GM19023 (cell line): ENCODE measurements at regions not wholly inside any gene's neighbourhood (a gene's known extent, or its start where the extent isn't known, plus 50 kb on each side); places are given as distances from the start of the nearest gene placed in this dataset.
"Not testable (repeated sequence)": the region's sequence is repeated elsewhere in the genome, so short reads cannot be mapped to it uniquely, and the experiment has no call there.

ENCODE experiments used
- ATAC-seq: cut with Tn5 transposase; IDR thresholded peaks from one replicate; pipeline ENCODE4 v1.9.1; 2021; ENCODE audit warnings: mild to moderate bottlenecking, moderate library complexity; ENCODE audit not compliant: unreplicated experiment

DNA sequence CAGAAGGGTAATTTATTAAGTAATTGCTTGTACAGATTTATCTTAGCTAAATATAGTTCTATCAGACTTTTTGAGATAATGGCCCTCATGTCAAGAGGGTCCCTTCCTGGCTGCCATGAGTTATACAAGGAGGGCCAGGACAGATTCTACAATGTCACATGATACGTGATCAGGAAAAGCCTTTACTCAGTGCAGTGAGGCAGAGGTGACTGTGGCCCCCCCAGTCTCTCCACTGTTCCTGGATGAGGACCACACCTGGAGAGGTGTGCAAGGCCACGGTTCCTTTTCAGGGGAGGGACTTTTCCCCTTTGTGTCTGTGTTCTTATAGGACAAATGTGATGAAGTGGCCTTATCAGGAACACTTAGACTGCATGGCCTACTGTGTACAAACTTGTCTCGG is 54.3 kb upstream of the LRCH1 start:
- ATAC-seq, result no peak

DNA sequence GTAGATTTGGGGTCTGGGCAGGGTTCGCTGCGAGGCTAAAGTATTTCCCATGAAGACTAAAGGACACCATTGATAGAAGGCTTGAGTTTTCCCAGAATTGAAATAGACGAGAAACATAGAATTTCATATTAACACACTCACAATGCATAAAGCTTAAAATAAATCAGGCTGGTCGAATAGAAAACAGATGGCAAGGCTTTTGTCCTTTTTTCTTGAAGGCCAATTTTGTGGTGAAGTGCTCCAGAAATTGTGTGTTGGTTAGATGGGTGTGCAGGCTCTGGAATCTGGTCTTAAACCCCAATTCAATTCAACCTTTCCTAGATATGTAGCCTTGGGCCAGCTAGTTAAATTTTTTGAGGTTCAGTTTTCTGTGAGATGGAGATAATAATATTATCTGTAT is 56.9 kb upstream of the LRCH1 start:
- no peak for ATAC-seq

DNA sequence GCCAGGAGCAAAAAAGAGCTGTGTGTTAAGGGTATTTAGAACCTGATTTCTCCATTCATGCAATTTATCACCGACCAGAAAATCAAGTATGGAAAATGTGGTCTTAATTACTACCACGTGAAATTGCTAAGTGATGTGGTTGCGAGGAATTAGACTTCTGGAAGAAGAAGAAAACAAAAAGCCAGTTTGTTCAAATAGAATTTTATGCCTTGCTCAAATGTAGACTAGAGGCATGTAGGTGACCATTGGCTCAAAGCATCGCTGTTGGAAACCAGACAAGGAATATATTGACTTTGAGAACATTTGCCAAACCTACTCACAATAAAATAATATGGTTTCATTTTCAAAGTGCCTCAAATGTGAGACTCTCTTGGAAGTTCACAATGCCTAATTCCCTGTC is 57.3 kb upstream of the LRCH1 start:
- ATAC-seq, result no peak

DNA sequence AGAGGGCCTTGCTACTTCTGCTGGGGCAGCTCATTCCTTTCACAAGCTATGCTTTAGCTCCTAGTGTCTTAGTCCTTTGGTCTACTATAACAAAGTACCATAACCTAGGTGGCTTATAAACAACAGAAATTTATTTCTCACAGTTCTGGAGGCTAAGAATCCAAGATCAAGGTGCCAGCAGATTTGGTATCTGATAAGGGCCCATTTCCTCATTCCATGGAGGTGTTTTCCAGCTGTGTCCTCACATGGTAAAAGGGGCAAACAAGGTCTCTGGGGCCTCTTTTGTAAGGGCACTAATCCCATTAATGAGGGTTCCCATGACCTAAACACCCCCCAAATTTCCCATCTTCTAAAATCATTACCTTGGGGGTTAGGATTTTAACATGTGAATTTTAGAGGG is 57.9 kb upstream of the LRCH1 start:
- no peak for ATAC-seq

- ATAC-seq, result no peak
These were observed 60.0 kb upstream of the LRCH1 start for GRCh38 chr13:46492946-46493345.

DNA sequence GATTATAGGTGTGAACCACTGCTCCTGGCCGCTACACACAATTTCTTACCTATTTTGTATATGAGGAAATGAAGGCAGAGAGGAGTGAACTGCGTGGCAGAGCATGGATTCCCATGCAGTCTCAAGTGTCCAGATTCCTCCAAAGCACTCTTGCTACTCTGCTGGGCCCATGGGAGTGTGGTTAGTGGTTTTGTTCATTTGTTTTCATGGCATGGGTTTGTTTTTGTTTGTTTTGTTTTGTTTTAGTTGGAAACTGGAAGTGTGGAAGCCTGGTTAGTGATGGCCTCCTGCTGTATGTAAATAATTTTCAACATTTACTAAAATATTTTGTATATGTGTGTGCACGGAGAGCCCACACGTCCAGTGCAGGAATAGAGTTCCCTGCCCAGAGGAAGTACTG is 61.3 kb upstream of the LRCH1 start:
- no peak for ATAC-seq

GRCh38 chr13:46490713-46491112 is 62.3 kb upstream of the LRCH1 start:
- ATAC-seq, result not testable (repeated sequence)

DNA sequence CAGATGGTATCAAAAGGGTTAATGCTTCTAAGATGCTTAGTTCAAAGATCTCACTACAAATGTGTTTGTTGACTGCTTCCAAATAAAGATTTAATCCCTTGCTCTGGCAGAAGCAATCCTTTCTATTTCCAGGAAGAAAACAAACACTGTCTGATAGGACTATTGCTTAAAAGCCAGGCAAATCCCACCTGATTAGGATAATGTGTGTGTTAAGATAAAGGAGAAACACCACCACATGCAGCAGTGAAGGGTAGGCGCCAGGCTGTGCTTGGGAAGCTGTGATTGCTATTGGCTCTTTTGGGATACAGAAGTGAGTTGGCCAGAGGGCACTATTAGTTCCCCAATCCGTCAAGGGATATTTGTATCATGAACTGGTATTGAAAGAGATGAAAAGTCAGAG is 62.8 kb upstream of the LRCH1 start:
- no peak for ATAC-seq

DNA sequence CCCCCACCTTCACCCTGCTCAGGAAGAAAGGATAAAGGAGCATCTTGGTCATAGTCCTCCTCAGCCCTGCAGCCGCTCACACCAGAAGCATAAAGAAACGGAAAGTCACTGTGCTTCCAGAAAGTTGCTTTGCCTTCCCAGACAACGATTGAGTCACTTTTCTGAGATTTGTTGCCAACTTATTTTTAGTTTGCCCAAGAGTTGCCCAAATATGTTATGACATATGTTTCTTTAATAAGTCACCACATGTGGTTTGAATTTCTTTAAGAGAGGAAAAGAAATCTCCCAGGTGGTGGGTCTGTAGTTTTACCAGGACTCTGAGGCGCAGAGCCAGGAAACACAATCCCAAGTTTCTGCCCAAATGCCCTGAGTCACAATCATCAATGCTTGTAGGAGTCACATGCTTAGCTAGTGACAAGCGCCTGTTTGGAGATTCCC is 63.4 kb upstream of the LRCH1 start:
- no peak for ATAC-seq

DNA sequence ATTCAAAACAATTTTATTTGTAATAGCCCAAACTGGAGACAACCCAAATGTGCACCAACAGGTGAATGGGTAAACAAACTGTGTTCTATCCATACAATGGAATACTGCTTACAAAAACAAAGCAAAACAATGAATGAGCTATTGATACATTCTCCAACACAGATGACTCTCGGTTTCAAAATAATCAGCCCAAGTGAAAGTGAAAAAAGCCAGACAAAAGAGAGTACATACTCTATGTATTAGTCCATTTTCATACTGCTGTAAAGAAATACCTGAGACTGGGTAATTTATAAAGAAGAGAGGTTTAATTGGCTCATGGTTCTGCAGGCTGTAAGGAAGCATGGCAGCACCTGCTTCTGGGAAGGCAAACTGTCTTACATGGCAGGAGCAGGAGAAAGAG is 65.2 kb upstream of the LRCH1 start:
- ATAC-seq, result no peak

DNA sequence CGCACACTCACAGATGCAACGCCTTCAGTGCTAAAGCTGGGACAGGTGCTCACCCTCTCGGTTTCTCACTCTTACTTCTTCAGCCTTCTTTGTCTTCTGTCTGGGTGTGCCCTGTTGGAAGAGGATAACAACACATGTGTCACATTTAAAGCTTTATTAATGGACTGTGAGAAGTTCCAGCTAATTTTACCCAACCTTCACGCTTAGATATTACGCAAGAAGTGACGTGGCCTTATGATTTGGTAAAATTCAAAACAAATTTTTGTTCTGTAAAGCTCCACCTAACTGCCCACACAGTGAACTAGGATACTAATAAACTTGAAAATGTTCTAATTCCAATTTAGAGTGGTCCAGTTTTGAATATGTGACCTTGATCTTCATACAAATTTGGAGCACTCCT is 66.7 kb upstream of the LRCH1 start:
- ATAC-seq, result no peak

- no peak for ATAC-seq
These were observed 68.4 kb upstream of the LRCH1 start for GRCh38 chr13:46484561-46484960.

DNA sequence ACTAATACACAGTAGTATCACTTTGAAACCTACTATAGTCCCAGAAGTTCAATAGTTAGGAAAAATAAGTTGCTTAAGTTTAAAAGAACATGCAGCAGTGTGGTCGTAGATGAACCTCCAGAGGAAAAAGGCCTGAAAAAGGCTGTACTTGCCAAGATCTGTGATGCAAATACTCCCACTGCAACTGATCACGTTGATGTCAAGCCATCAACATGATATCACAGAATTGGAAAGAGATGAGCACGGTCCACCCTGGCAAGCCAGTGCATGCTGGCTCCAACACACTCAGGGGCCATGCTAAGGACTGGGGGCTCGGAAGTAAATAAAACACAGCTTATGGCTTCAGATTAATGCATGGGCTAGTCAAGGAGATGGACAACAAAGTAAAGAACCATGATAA is 71.8 kb upstream of the LRCH1 start:
- no peak for ATAC-seq

- no peak for ATAC-seq
These were observed 72.8 kb upstream of the LRCH1 start for GRCh38 chr13:46480131-46480530.

GRCh38 chr13:46479691-46480090 is 73.3 kb upstream of the LRCH1 start:
- no peak for ATAC-seq

DNA sequence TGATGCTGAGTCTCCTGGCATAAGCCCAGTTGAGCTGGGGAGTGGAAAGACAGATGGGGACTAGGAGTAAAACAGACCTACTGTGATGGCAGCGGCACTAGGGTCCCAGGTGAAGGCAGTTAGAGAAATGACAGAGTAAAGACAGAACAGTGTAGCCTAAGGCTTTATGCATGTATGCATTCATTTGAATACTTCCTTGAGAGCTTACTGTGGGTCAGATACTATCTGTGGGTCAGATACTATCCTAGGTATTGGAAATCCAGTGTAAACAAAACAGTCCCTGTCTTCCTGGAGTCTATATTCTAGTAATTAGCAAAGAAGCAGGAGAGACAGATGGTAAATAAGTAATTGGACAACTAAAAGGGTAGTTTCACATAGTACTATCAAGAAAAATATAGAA is 73.7 kb upstream of the LRCH1 start:
- ATAC-seq, result no peak

- ATAC-seq, result no peak
These were observed 74.3 kb upstream of the LRCH1 start for GRCh38 chr13:46478651-46479050.

DNA sequence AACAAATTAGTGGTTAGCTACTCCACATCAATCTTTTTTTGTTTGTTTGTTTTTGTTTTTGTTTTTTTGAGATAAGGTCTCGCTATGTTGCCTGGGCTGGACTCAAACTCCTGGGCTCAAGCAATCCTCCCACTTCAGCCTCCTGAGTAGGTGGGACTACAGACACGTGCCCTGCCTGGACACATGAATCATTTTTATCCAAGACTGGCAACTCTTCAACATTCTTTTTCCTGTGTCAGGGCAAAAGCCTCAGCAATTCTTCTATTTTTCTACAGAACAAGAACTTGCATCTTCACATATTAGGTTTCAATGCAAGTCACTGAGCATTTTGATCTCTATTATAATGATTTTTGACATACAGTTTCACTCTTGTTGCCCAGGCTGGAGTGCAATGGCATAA is 76.8 kb upstream of the LRCH1 start:
- no peak for ATAC-seq

DNA sequence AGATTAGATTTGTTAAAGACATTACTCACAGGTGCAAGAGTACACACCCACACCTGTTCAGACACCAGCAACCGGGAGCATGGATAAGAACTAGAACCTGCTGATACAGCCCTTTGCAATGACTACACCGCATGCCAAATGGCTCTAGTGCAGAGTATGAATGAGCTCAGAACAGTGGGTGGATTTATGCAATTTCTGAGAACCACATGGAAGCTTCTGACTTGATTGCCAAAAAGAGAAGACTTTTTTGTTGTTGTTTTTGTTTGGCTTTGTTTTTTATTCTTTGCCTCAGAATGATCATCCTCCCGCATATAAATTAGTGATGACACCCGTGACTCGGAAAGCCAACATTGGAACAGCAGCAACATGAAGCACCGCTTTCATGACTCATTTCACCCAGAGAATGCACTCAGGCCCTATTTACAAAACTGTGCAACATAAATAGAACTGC is 77.4 kb upstream of the LRCH1 start:
- ATAC-seq, result no peak

DNA sequence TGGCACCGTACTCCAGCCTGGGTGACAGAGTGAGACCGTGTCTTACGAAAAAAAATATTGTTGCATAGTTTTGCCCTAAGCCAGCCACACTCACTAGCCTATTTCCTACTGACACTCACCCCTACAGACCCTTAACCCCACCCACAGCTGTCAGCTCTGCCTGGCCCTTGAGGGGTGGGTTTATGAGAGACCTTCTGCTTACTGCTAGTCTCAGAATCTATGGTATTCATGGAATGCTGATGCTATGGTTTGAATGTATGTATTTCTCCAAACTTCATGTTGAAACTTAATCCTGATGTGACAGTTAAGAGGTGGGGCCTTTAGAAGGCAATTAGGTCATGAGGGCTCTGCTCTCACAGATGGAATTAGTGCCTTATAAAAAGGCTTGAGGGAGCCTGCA is 79.2 kb upstream of the LRCH1 start:
- no peak for ATAC-seq

- no peak for ATAC-seq
These were observed 80.6 kb upstream of the LRCH1 start for GRCh38 chr13:46472384-46472783.

DNA sequence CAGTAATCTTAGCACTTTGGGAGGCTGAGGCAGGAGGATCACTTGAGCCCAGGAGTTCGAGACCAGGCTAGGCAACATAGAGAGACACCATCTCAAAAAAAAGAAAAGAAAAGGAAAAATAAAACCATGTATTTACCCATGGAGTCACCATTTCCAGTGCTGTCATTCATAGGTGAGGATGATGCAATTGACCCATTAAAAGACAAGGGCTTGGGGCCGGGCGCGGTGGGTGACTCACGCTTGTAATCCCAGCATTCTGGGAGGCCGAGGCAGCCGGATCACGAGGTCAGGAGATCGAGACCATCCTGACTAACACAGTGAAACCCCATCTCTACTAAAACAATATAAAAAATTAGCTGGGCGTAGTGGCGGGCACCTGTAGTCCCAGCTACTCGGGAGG is 82.6 kb upstream of the RUBCNL start:
- ATAC-seq, result not testable (repeated sequence)

DNA sequence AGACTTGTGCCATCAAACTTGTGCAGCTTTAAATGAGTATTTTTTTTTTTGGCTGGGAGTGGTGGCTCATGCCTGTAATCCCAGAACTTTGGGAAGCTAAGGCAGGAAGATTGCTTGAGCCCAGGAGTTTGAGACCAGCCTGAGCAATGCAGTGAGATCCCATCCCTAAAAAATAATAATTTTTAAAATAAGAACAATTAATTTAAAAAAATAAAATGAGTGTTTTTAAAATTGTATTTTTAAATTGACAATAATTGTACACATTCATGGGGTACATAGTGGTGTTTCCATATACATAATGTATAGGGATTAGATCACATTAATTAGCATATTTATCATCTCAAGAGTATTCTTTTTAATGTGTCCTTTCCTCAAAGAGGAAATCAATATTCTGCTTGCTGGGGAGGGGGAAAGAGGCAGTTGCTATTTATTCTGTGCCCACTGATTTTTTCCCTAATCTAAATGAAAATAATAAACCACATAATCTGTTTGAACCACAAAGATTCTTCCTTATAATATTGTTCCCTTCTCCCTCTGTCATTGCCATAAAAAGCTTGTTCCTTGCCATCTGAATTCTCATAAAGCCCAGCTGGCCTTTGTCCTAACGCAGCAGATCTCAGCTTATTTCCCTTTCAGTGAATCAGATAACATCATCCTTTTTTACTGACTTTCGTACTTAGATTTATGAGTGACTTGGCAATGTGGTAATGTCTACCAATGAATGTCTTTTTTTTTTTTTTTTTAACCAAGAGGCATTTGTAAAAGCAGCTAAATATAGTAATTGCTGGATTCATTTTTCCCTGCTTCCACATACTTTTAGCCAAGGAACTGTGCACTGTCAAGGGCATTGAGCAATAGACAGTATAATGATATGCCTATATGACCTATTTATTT is 81.8 kb upstream of the RUBCNL start:
- no peak for ATAC-seq
